ENCODE measurements at regions not wholly inside any gene's neighbourhood (a gene's known extent, or its start where the extent isn't known, plus 50 kb on each side); places are given as distances from the start of the nearest gene placed in this dataset.
A peak's percentile ranks its signal among the peaks of the same experiment; 100 is the strongest.

DNA sequence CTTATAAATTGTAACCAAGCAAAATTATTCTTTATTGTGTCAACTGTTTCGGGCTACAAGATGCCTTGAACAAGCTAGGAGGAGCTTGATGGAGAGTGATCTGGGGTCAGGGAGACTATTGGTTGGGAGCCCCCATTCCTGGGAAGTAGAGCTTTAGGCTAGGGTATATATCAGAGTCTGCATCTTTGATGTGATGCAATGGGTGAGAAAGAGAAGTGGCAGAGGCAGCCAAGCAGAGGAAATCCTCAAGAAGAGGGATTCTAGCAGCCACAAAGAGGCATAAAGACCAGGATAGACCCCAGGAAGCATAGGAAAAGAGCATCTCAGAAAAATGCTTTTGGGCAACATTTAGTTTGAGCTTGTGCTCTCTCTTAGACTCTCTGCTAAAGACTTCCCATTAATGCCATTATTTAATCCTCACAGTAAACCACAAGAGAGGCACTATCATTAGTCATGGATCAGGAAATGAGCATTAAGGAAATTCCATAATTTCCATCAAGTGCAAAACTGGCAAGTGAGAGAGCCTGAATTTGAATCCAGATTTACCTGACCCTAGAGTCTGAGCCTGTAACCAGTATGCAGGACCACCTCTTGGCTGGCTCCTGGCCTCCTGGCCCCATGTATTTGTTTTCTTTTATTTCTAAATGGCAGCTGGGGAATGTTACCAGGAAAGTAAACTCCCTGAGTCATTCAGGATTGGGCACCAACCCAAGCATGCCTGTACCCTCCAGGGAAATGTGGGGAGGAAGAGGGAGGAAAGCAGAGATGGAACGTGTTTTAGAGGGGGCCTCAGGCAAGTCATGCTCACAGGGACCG is 118.7 kb downstream of the RPL22L1 start (continued):
- TF ChIP-seq RCOR1 (IDR thresholded peaks at IDR 0.05; ENCODE audit: low read length) (no peak), CTCF (IDR thresholded peaks at IDR 0.05) (no peak), JUND (IDR thresholded peaks at IDR 0.05) (peak; percentile 79), RXRA (IDR thresholded peaks at IDR 0.05; ENCODE audit: borderline replicate concordance, low read depth) (peak; percentile 85), NFIC (IDR thresholded peaks at IDR 0.05; ENCODE audit: borderline replicate concordance) (peak; percentile 98), POLR2AphosphoS5 (IDR thresholded peaks at IDR 0.05; ENCODE audit: low read depth, low read length) (peak; percentile 64; the same call in 1 of the 2 replicates), MEF2A (IDR thresholded peaks at IDR 0.05; ENCODE audit: borderline replicate concordance, low read depth) (peak; percentile 69; the same call in 1 of the 2 replicates), TAF1 (IDR thresholded peaks at IDR 0.05; ENCODE audit: borderline replicate concordance, low read depth, low read length) (peak; percentile 27; the same call in 1 of the 2 replicates), PBX3 (IDR thresholded peaks at IDR 0.05) (peak; percentile 80)

DNA sequence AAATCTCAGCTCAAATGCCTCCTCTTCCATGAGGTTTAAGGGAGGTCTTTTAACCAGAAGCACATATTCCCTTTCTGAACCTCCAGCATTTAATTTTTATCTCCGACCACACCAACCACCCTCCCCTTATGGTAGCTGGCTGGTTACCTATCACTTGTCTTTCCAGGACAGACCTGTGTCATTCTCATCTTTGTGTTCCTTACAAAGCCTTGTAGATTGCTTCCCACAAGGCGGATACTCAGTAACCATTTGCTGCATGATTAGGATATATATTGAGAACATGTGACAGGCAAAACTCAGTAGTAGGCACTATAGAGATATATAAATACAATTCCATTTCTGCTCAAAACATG is 119.5 kb downstream of the RPL22L1 start:
- Histone ChIP-seq H3K79me2 (ENCODE audit: insufficient read depth) (no peaks in the 10 kb centered on the region), H2AFZ (ENCODE audit: low read depth) (no peak overlapping the region), H3K9me2 (no peaks in the 10 kb centered on the region), H3K4me3 (ENCODE audit: low read depth in 2 of 2, low read length in 1 of 2) (no peak overlapping the region), H3K4me1 (ENCODE audit: control insufficient read depth in 1 of 2, insufficient read depth in 2 of 2, low read depth in 1 of 2, low read length in 1 of 2) (peaks cover 23 to 61% of the 10 kb centered on the region in 2 experiments), H3K27me3 (ENCODE audit: insufficient read depth) (no peaks in the 10 kb centered on the region), H3K27ac (ENCODE audit: low read depth in 2 of 2, low read length in 1 of 2) (peak overlapping the region; percentile 83 to 92; a peak in 3 of 4 replicates), H3K36me3 (replicated peaks in 1 of 2; ENCODE audit: control insufficient read depth in 1 of 2, insufficient read depth in 2 of 2, low read length in 1 of 2) (no peaks in the 10 kb centered on the region), H4K20me1 (ENCODE audit: insufficient read depth) (no peaks in the 10 kb centered on the region), H3K9ac (peak overlapping the region; percentile 56; the same call in 1 of the 2 replicates), H3F3A (replicated peaks; ENCODE audit: insufficient read depth) (peaks cover 60% of the 10 kb centered on the region), H3K4me2 (peak overlapping the region; percentile 65; the same call in 1 of the 2 replicates), H3K9me3 (no peaks in the 10 kb centered on the region)
- POLR2A ChIA-PET: no interaction called here
- CTCF ChIA-PET: interaction anchor here (1.0 to 1.5 kb wide), 2 partner anchors 15 to 62 kb away, joined by 4 read pairs; no protein-coding TSS in a partner anchor
- WGBS (ENCODE audit: low lambda C conversion rate): 98% methylated on average over 2 of the region's 2 CpGs
- no peak for DNase-seq
- no peak for TF ChIP-seq RXRA (IDR thresholded peaks at IDR 0.05; ENCODE audit: borderline replicate concordance, low read depth)
- TF ChIP-seq TAF1 (IDR thresholded peaks at IDR 0.05; ENCODE audit: borderline replicate concordance, low read depth, low read length): no peak
- no peak for TF ChIP-seq REST (IDR thresholded peaks at IDR 0.05; ENCODE audit: low read depth, low read length)
- no peak for TF ChIP-seq GABPA (IDR thresholded peaks at IDR 0.05; ENCODE audit: low read depth)
- TF ChIP-seq EP300 (IDR thresholded peaks at IDR 0.05; ENCODE audit: borderline replicate concordance in 1 of 2, low read depth in 1 of 2, low read length in 1 of 2): no peak
- no peak for TF ChIP-seq FOSL2 (IDR thresholded peaks at IDR 0.05; ENCODE audit: borderline replicate concordance, low read depth)
- TF ChIP-seq SMC3 (IDR thresholded peaks at IDR 0.05; ENCODE audit: low read depth, low read length): no peak
- no peak for TF ChIP-seq JUND (IDR thresholded peaks at IDR 0.05)
- no peak for TF ChIP-seq FOXJ3 (CRISPR knock-in tag; IDR thresholded peaks at IDR 0.05)
- no peak for TF ChIP-seq ZBTB33 (IDR thresholded peaks at IDR 0.05; ENCODE audit: borderline replicate concordance, low read depth)
- TF ChIP-seq TCF12 (IDR thresholded peaks at IDR 0.05): no peak
- TF ChIP-seq PBX3 (IDR thresholded peaks at IDR 0.05): no peak
- TF ChIP-seq MXI1 (IDR thresholded peaks at IDR 0.05; ENCODE audit: low read depth, low read length): no peak
- no peak for TF ChIP-seq CHD2 (IDR thresholded peaks at IDR 0.05; ENCODE audit: low read length, partially characterized antibody)

Data from SK-N-SH (cell line).